ENCODE measurements at regions not wholly inside any gene's neighbourhood (a gene's known extent, or its start where the extent isn't known, plus 50 kb on each side); places are given as distances from the start of the nearest gene placed in this dataset.
"Not testable (repeated sequence)": the region's sequence is repeated elsewhere in the genome, so short reads cannot be mapped to it uniquely, and the experiment has no call there.

GRCh38 chr2:239600001-239600593 is 199.3 kb upstream of the HDAC4 start:
- DNase-seq (ENCODE audit: low spot score): no peak

- no peak for DNase-seq (ENCODE audit: low spot score)
These were observed 198.5 kb upstream of the HDAC4 start for GRCh38 chr2:239599299-239599698.

GRCh38 chr2:239598732-239599090 is 197.9 kb upstream of the HDAC4 start:
- no peak for DNase-seq (ENCODE audit: low spot score)

- DNase-seq (ENCODE audit: low spot score): no peak
These were observed 197.4 kb upstream of the HDAC4 start for GRCh38 chr2:239598011-239598731.

GRCh38 chr2:239597216-239597615 is 196.4 kb upstream of the HDAC4 start:
- no peak for DNase-seq (ENCODE audit: low spot score)

GRCh38 chr2:239596792-239597191 is 196.0 kb upstream of the HDAC4 start:
- DNase-seq (ENCODE audit: low spot score): no peak

- no peak for DNase-seq (ENCODE audit: low spot score)
These were observed 195.4 kb upstream of the HDAC4 start for GRCh38 chr2:239596253-239596652.

GRCh38 chr2:239595726-239596125 is 194.9 kb upstream of the HDAC4 start:
- no peak for DNase-seq (ENCODE audit: low spot score)

- no peak for DNase-seq (ENCODE audit: low spot score)
These were observed 194.2 kb upstream of the HDAC4 start for GRCh38 chr2:239594772-239595608.

GRCh38 chr2:239594019-239594771 is 193.4 kb upstream of the HDAC4 start:
- no peak for DNase-seq (ENCODE audit: low spot score)

- no peak for DNase-seq (ENCODE audit: low spot score)
These were observed 192.6 kb upstream of the HDAC4 start for GRCh38 chr2:239593455-239593854.

- not testable (repeated sequence) for DNase-seq (ENCODE audit: low spot score)
These were observed 191.9 kb upstream of the HDAC4 start for GRCh38 chr2:239592629-239593290.

- DNase-seq (ENCODE audit: low spot score): no peak
These were observed 190.4 kb upstream of the HDAC4 start for GRCh38 chr2:239590995-239591915.

GRCh38 chr2:239590276-239590675 is 189.5 kb upstream of the HDAC4 start:
- no peak for DNase-seq (ENCODE audit: low spot score)

GRCh38 chr2:239589833-239590232 is 189.0 kb upstream of the HDAC4 start:
- no peak for DNase-seq (ENCODE audit: low spot score)

- DNase-seq (ENCODE audit: low spot score): no peak
These were observed 188.5 kb upstream of the HDAC4 start for GRCh38 chr2:239589270-239589825.

GRCh38 chr2:239588451-239589269 is 187.8 kb upstream of the HDAC4 start:
- no peak for DNase-seq (ENCODE audit: low spot score)

GRCh38 chr2:239587841-239588240 is 187.0 kb upstream of the HDAC4 start:
- DNase-seq (ENCODE audit: low spot score): no peak

GRCh38 chr2:239587311-239587731 is 186.5 kb upstream of the HDAC4 start:
- no peak for DNase-seq (ENCODE audit: low spot score)

Measured in LoVo (cell line).